Epithelial cell of proximal tubule (primary cell): ENCODE measurements at regions not wholly inside any gene's neighbourhood (a gene's known extent, or its start where the extent isn't known, plus 50 kb on each side); places are given as distances from the start of the nearest gene placed in this dataset.

Experiments
- DNase-seq: peaks from one replicate; pipeline ENCODE4 v3.0.0-alpha.2; 2011; ENCODE audit warnings: low read depth
- H3K4me3 ChIP-seq: 2 replicates; pipeline ENCODE4 v1.5.1; 2011; ENCODE audit warnings: low read depth, mild to moderate bottlenecking, low read length
- CTCF ChIP-seq: conservative IDR thresholded peaks from 2 replicates; pipeline ENCODE4 v1.5.1; 2012; ENCODE audit warnings: low read depth, mild to moderate bottlenecking, low read length

DNA sequence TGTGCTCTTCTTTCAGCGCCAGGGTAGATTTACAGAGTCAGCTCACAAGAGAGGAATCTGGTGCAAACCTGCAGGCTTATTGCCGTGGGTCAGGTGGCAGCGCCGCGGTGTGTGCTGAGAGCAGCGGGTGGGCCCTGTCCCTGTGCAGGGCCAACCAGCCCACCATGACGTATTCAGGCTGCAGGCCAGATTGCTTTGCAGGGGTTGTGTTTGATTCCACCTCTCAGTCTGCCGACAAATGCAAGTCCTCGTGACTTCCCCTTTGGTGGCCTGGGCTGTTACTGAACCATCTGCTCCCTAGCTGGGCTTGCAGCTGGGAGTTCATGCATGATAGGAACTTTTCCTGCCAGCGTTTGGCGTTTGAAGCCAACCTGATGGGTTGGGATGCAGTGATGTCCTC is 66.7 kb upstream of the LEP start:
- no peak for TF ChIP-seq CTCF
- no peak for DNase-seq
- no peak overlapping the region for H3K4me3 ChIP-seq

- H3K4me3 ChIP-seq, result no peak overlapping the region
- no peak for DNase-seq
- TF ChIP-seq CTCF, result no peak
Measured at GRCh38 chr7:128176696-128177095, 64.4 kb upstream of the LEP start.

GRCh38 chr7:128177768-128178550 is 63.1 kb upstream of the LEP start:
- no peak for TF ChIP-seq CTCF
- DNase-seq, result no peak

DNA sequence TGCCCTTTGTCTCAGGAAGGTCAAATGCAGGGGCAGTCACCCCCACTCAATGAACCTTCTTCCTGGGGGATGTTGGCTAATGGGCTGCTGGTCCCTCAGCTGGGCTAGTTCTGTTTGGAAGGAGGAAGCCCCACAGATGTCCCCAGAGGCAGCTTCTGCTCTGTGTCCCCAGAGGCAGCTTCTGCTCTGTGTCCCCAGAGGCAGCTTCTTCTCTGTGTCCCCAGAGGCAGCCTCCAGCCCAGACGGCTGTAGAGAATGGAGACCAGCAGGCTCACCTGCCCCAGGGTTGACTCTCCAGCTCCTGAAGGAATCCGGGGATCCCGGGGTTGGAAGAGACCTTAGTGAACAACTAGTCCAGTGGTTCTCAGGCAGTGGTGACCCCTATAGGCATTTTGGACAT is 62.5 kb upstream of the LEP start:
- no peak for TF ChIP-seq CTCF
- no peak for DNase-seq
- H3K4me3 ChIP-seq, result no peak overlapping the region

More at GRCh38 chr7:128177768-128178550, 63.1 kb upstream of the LEP start:
- no peak overlapping the region for H3K4me3 ChIP-seq

DNA sequence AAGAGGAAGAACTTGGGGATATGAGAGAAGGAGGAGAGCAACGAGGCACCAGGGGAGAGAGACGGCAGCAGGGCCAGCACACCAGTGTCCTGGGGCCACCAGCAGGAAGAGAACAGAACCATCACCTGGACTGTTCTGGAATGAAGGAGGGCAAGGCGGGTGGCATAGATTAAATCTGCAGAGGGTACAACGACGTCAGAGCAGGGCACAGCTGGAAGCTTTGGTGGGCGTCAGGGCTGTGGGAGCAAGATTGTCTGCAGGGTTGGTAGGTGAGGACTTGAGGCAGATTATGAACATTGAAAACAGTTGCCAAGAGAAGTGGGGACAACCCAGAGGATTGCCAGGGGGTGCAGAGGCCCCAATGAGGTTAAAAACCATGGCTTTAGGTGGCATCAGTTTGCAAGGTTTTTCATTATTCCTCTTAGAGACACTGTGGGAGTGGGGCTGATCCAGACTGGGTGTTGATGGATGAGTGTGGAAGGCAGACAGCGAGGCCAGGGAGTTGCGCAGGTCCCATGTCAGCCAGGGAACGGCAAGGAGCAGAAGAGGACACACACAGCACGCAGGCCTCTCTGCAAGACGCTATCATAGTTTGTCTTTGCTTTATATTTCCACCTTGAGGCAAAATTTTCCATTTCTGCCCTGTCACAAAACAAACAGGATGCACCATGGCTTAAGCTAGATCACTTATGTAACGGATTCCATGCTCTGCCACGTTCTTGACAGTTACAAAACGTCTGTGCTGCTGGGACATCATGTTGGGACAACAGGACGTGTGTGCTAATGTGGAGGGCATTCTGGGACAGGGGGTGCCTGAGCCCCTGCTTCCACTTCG is 52.5 kb upstream of the LEP start:
- TF ChIP-seq CTCF, result no peak
- no peak for DNase-seq
- H3K4me3 ChIP-seq, result no peak overlapping the region

- no peak for TF ChIP-seq CTCF
- no peak overlapping the region for H3K4me3 ChIP-seq
- no peak for DNase-seq
Measured at GRCh38 chr7:128189231-128189930, 51.7 kb upstream of the LEP start.
